Prostate gland (tissue), 2 donors: ENCODE measurements at regions not wholly inside any gene's neighbourhood (a gene's known extent, or its start where the extent isn't known, plus 50 kb on each side); places are given as distances from the start of the nearest gene placed in this dataset.

Source experiments
- CTCF ChIP-seq, 4 experiments: fragments of 200-600 bp in 2 of 4; fragments of 450-650 bp in 2 of 4; sonication (generic) in 2 of 4; IDR thresholded peaks; 1 replicate in 3 of 4; 2 replicates in 1 of 4; pipeline ENCODE4 v1.5.1; 2016 to 2019; ENCODE audit warnings: antibody characterized with exemption in 4 of 4, mild to moderate bottlenecking in 2 of 4, moderate library complexity in 2 of 4
- POLR2A ChIP-seq: fragments of 450-650 bp; IDR thresholded peaks from one replicate; pipeline ENCODE4 v1.6.1; 2016; ENCODE audit warnings: antibody characterized with exemption, mild to moderate bottlenecking

- TF ChIP-seq POLR2A, result no peak
- no peak for TF ChIP-seq CTCF (IDR thresholded peaks at IDR 0.05)
Measured at GRCh38 chr11:103608566-103608965, 427.9 kb upstream of the DDI1 start.
